Lung (tissue), 11 donors: ENCODE measurements at regions not wholly inside any gene's neighbourhood (a gene's known extent, or its start where the extent isn't known, plus 50 kb on each side); places are given as distances from the start of the nearest gene placed in this dataset.

Experiments used
- ATAC-seq: fragments of 200-7000 bp; cut with Tn5 transposase; one replicate; pipeline ENCODE4 v1.9.1; 2020; ENCODE audit warnings: moderate number of reproducible peaks; ENCODE audit not compliant: insufficient read depth, low FRiP score
- DNase-seq, 3 donors: peaks; one replicate each; pipeline ENCODE4 v3.0.0-alpha.2; 2013 to 2017
- H3K27ac ChIP-seq, 2 donors: one replicate each; pipeline ENCODE4 v1.5.1; 2013; ENCODE audit warnings: mild to moderate bottlenecking in 2 of 2, moderate library complexity in 2 of 2, control low read depth in 1 of 2, inconsistent platforms in 1 of 2, low read depth in 1 of 2, low read length in 1 of 2
- H3K27me3 ChIP-seq, 3 donors: one replicate each; pipeline ENCODE4 v1.5.1; 2013; ENCODE audit warnings: low read length in 2 of 3; ENCODE audit not compliant: control insufficient read depth in 3 of 3, insufficient read depth in 3 of 3
- H3K36me3 ChIP-seq, 4 donors: one replicate each; pipeline ENCODE4 v1.5.1; 2013; ENCODE audit warnings: low read length in 4 of 4, mild to moderate bottlenecking in 1 of 4, moderate library complexity in 1 of 4; ENCODE audit not compliant: control insufficient read depth in 4 of 4, insufficient read depth in 4 of 4
- H3K4me1 ChIP-seq, 5 donors: one replicate each; pipeline ENCODE4 v1.5.1; 2013; ENCODE audit warnings: low read length in 5 of 5, mild to moderate bottlenecking in 2 of 5, moderate library complexity in 1 of 5; ENCODE audit not compliant: control insufficient read depth in 5 of 5, insufficient read depth in 5 of 5
- H3K4me3 ChIP-seq: one replicate; pipeline ENCODE4 v1.5.1; 2013; ENCODE audit warnings: mild to moderate bottlenecking, control low read depth, moderate library complexity
- H3K9ac ChIP-seq, 2 donors: one replicate each; pipeline ENCODE4 v1.5.1; 2013; ENCODE audit warnings: low read length in 2 of 2, control low read depth in 1 of 2; ENCODE audit not compliant: insufficient read depth in 1 of 2
- H3K9me3 ChIP-seq, 4 donors: one replicate each; pipeline ENCODE4 v1.5.1; 2013; ENCODE audit warnings: low read length in 3 of 4, mild to moderate bottlenecking in 1 of 4, moderate library complexity in 1 of 4; ENCODE audit not compliant: control insufficient read depth in 4 of 4, insufficient read depth in 3 of 4
- CTCF ChIP-seq: IDR thresholded peaks from 2 replicates; pipeline ENCODE4 v1.5.1; 2012; ENCODE audit warnings: mild to moderate bottlenecking; ENCODE audit errors: control extremely low read depth, extremely low read depth
- WGBS, 2 donors: extraction: QIAGEN DNeasy Blood & Tissue Kit; methylation state at CpG; one replicate each; pipeline ENCODE4 v1.1.7; 2013; 5-methylcytosine and 5-hydroxymethylcytosine counted together
- donor health status: control.
- donor health status: control.
- donor health status: Bipolar disorder and iron deficiency.
- donor health status: healthy.
- donor health status: DM: yes; HTN: yes; CAD: no.

- WGBS, 2 donors, result 88 to 96% methylated on average over 6 of the region's 6 CpGs
Observed at GRCh38 chr19:5214902-5215301, 125.7 kb downstream of the PTPRS start.

GRCh38 chr19:5214371-5214770 lies 126.2 kb downstream of the PTPRS start:
- H3K27ac ChIP-seq, result no peak overlapping the region
- H3K9ac ChIP-seq, result no peak overlapping the region
- H3K9me3 ChIP-seq, result peaks cover 0 to 4% (median 1%) of the 10 kb centered on the region in 4 donors
- ATAC-seq (no peak), DNase-seq (no peak)
- whole genome bisulfite sequencing, 2 donors, result 96% methylated on average over 23 of the region's 23 CpGs
- H3K4me3 ChIP-seq, result no peak overlapping the region
- no peaks in the 10 kb centered on the region for H3K4me1 ChIP-seq
- TF ChIP-seq CTCF, result no peak
- H3K36me3 ChIP-seq, result peaks cover 3 to 79% (median 57%) of the 10 kb centered on the region in 4 donors
- H3K27me3 ChIP-seq, result no peaks in the 10 kb centered on the region

More at GRCh38 chr19:5214902-5215301, 125.7 kb downstream of the PTPRS start:
- no peak for DNase-seq
- no peaks in the 10 kb centered on the region for H3K27me3 ChIP-seq
- no peak overlapping the region for H3K9ac ChIP-seq
- H3K27ac ChIP-seq, result no peak overlapping the region
- H3K4me3 ChIP-seq, result no peak overlapping the region
- no peak for TF ChIP-seq CTCF
- peaks cover 3 to 80% (median 57%) of the 10 kb centered on the region in 4 donors for H3K36me3 ChIP-seq
- no peak for ATAC-seq
- H3K4me1 ChIP-seq, result no peaks in the 10 kb centered on the region
- H3K9me3 ChIP-seq, result peaks cover 0 to 4% (median 1%) of the 10 kb centered on the region in 4 donors

GRCh38 chr19:5213667-5214066 lies 126.9 kb downstream of the PTPRS start:
- H3K9ac ChIP-seq, result no peak overlapping the region
- DNase-seq, result no peak
- peaks cover 0 to 4% (median 1%) of the 10 kb centered on the region in 4 donors for H3K9me3 ChIP-seq
- no peak for ATAC-seq
- WGBS, 2 donors, result 94 to 100% methylated on average over 3 of the region's 3 CpGs
- H3K27me3 ChIP-seq, result no peaks in the 10 kb centered on the region
- peaks cover 3 to 78% (median 57%) of the 10 kb centered on the region in 4 donors for H3K36me3 ChIP-seq
- no peak overlapping the region for H3K4me3 ChIP-seq
- no peak overlapping the region for H3K27ac ChIP-seq
- TF ChIP-seq CTCF, result no peak
- no peaks in the 10 kb centered on the region for H3K4me1 ChIP-seq

- Histone ChIP-seq H3K27me3 (no peaks in the 10 kb centered on the region), H3K27ac (no peak overlapping the region), H3K4me3 (no peak overlapping the region), H3K9ac (no peak overlapping the region), H3K4me1 (no peaks in the 10 kb centered on the region), H3K36me3 (peaks cover 3 to 78% (median 53%) of the 10 kb centered on the region in 4 donors), H3K9me3 (peaks cover 0 to 4% (median 2%) of the 10 kb centered on the region in 4 donors)
- DNase-seq, result no peak
- 95 to 98% methylated on average over 30 of the region's 30 CpGs for WGBS, 2 donors
- TF ChIP-seq CTCF, result no peak
- ATAC-seq, result no peak
Observed at GRCh38 chr19:5212101-5212500, 128.5 kb downstream of the PTPRS start.
